KMS-11 (cell line): ENCODE measurements at regions not wholly inside any gene's neighbourhood (a gene's known extent, or its start where the extent isn't known, plus 50 kb on each side); places are given as distances from the start of the nearest gene placed in this dataset.

Experiments used
- H2AFZ ChIP-seq: fragments of 200-600 bp; sonication (generic); 2 replicates; pipeline ENCODE4 v1.6.1; 2016; ENCODE audit warnings: antibody characterized with exemption, mixed run types, low read depth
- H3K27ac ChIP-seq: fragments of 200-600 bp; sonication (generic); 2 replicates; pipeline ENCODE4 v1.6.1; 2016; ENCODE audit warnings: mild to moderate bottlenecking, mixed run types
- H3K27me3 ChIP-seq: fragments of 200-600 bp; sonication (generic); 2 replicates; pipeline ENCODE4 v1.6.1; 2017; ENCODE audit warnings: mild to moderate bottlenecking, low read depth, mixed run types, moderate library complexity; ENCODE audit not compliant: insufficient read depth
- H3K36me3 ChIP-seq: fragments of 200-600 bp; sonication (generic); 2 replicates; pipeline ENCODE4 v1.6.1; 2017; ENCODE audit warnings: mild to moderate bottlenecking, mixed run types; ENCODE audit not compliant: insufficient read depth
- H3K4me1 ChIP-seq: fragments of 200-600 bp; sonication (generic); 2 replicates; pipeline ENCODE4 v1.6.1; 2016; ENCODE audit warnings: mild to moderate bottlenecking, low read depth, mixed run types; ENCODE audit not compliant: poor library complexity, severe bottlenecking
- H3K4me2 ChIP-seq: fragments of 200-600 bp; sonication (generic); 2 replicates; pipeline ENCODE4 v1.7.0; 2016; ENCODE audit warnings: mild to moderate bottlenecking, mixed run types
- H3K4me3 ChIP-seq: fragments of 200-600 bp; sonication (generic); IDR thresholded peaks from 2 replicates; pipeline ENCODE4 v1.6.1; 2017; ENCODE audit warnings: low read depth, low read length, mixed read lengths; ENCODE audit not compliant: insufficient read depth
- H3K79me2 ChIP-seq: fragments of 200-600 bp; sonication (generic); 2 replicates; pipeline ENCODE4 v1.6.1; 2016; ENCODE audit warnings: low read depth, mixed run types; ENCODE audit not compliant: insufficient read depth
- H3K9ac ChIP-seq: fragments of 200-600 bp; sonication (generic); 2 replicates; pipeline ENCODE4 v1.6.1; 2016; ENCODE audit warnings: mild to moderate bottlenecking, mixed run types
- H4K20me1 ChIP-seq: fragments of 200-600 bp; sonication (generic); 2 replicates; pipeline ENCODE4 v1.6.1; 2016; ENCODE audit warnings: mild to moderate bottlenecking, mixed run types; ENCODE audit not compliant: insufficient read depth
- TF ChIP-seq, protein P1 (sequence below): fragments of 200-600 bp; sonication (generic); conservative IDR thresholded peaks from 2 replicates; pipeline ENCODE4 v1.6.1; 2017; ENCODE audit warnings: low read depth, mild to moderate bottlenecking, antibody characterized with exemption, low read length, moderate library complexity, mixed read lengths

DNA sequence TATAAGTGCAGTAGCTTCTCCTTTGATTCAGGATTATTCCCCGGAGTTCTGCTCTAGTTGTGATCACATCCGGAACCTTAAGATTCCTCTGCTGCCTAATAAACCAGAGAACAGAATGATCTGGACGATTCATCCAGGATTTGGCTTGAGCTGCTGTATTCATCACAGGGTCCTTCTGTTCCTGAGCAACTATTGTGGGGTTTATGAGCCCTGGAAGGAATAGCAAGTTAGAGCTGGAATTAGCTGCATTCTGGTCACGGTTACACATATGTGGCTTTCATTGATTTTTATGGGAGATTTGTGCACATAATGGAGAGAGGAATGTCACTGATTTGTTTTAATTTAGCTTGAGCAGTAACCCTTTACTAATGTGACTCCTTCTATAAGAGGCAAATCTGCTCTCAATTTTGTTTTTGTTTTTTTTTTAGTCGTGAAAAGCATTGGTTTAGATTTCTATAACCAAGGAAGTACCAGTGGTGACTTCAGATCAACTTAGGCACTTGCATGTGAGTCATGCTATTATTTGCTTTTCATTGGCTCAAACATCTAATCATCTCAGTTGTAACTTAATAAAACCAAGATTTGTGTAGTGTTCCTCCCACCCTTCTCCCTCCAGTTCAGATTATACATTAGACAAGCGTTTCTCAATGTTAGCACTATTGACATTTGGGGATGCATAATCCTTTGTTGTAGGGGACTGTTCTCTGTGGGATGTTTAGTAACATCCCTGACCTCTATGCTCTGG, 148.5 kb downstream of the OTOL1 start:
- Histone ChIP-seq H3K9ac (no peak overlapping the region), H4K20me1 (no peaks in the 10 kb centered on the region), H3K27me3 (no peaks in the 10 kb centered on the region), H2AFZ (no peak overlapping the region), H3K36me3 (no peaks in the 10 kb centered on the region), H3K79me2 (no peaks in the 10 kb centered on the region), H3K4me3 (no peak overlapping the region), H3K4me2 (no peak overlapping the region), H3K4me1 (no peaks in the 10 kb centered on the region), H3K27ac (no peak overlapping the region)
- TF ChIP-seq, protein P1, sequence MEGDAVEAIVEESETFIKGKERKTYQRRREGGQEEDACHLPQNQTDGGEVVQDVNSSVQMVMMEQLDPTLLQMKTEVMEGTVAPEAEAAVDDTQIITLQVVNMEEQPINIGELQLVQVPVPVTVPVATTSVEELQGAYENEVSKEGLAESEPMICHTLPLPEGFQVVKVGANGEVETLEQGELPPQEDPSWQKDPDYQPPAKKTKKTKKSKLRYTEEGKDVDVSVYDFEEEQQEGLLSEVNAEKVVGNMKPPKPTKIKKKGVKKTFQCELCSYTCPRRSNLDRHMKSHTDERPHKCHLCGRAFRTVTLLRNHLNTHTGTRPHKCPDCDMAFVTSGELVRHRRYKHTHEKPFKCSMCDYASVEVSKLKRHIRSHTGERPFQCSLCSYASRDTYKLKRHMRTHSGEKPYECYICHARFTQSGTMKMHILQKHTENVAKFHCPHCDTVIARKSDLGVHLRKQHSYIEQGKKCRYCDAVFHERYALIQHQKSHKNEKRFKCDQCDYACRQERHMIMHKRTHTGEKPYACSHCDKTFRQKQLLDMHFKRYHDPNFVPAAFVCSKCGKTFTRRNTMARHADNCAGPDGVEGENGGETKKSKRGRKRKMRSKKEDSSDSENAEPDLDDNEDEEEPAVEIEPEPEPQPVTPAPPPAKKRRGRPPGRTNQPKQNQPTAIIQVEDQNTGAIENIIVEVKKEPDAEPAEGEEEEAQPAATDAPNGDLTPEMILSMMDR = no peak

DNA sequence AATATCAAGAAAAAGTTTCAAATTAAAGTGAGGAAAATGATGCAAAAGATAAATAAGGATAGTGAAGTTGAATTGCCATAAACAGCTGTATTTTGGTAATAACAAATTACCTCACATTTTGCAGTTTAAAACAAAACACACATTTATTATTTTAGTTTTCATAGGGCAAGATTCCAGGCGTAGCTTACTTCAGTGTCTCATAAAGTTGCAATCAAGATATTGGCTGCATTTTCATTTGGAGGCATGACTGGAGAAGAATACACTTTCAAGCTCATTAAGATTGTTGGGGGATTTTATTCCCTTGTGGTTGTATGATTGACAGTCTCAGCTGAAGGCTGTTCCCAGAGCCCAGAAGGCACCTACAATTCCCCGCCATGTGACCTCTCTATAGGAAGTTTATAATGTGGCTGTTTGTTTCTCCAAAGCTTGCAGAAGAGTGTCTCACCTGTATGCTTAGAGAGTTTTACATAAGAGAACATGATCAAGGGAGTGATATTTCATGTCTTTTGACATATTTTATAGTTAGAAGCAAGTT, 151.4 kb downstream of the OTOL1 start:
- H4K20me1 ChIP-seq = no peaks in the 10 kb centered on the region
- no peaks in the 10 kb centered on the region for H3K27me3 ChIP-seq
- no peak overlapping the region for H3K9ac ChIP-seq
- no peak overlapping the region for H2AFZ ChIP-seq
- no peak overlapping the region for H3K4me2 ChIP-seq
- H3K4me3 ChIP-seq = no peak overlapping the region
- H3K4me1 ChIP-seq = no peaks in the 10 kb centered on the region
- H3K36me3 ChIP-seq = no peaks in the 10 kb centered on the region
- H3K79me2 ChIP-seq = no peaks in the 10 kb centered on the region
- TF ChIP-seq, protein P1 = no peak
- no peak overlapping the region for H3K27ac ChIP-seq

DNA sequence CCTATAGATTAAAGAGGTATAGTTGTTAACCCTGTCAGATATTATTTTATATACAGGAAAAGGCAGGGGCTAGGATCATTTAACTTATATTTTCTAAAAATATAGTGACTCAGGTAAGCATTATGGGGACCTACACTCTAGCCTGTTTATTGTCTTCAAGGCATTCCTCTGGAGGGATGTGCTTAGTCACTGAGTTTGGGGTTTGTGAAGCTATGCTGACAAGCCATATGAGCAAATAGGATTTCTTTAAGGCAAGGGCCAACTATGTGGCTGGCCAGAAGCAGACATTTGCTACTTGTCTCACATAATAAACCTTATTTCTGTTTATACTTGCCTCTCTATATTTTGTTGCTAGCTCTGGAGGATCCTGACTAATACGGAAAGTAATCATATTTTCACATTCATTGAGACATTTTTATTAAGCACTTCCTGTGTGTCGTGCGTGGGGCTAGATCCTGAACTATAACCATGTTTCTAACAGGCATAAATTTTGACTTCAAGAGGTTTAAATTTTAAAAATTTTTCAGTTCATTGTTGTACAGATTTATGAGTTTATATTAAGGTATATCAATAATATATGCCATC, 153.4 kb downstream of the OTOL1 start:
- Histone ChIP-seq H3K9ac (no peak overlapping the region), H3K27ac (no peak overlapping the region), H3K79me2 (no peaks in the 10 kb centered on the region), H4K20me1 (no peaks in the 10 kb centered on the region), H2AFZ (no peak overlapping the region), H3K4me1 (no peaks in the 10 kb centered on the region), H3K4me3 (no peak overlapping the region), H3K36me3 (no peaks in the 10 kb centered on the region), H3K27me3 (no peaks in the 10 kb centered on the region), H3K4me2 (no peak overlapping the region)
- TF ChIP-seq, protein P1 = no peak

DNA sequence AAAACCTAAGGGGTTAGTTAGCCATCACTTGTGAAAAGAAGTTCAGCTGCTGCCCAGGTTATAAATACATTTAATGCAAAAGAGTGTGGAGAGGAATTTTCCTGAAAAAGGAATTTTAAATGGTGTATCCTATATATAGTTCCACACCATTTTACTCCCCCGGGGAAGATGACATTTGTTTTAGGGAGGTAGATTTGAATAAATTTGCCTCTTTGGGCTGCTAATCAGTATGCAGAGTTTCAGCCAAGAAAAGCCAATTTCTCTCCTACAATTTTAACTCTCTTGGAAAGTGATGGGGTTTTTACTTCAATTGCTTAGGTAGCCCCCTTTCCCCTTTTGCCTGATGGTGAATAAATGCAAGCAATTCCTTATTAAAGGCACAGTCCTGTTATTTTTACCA, 161.2 kb downstream of the OTOL1 start:
- Histone ChIP-seq H3K36me3 (no peaks in the 10 kb centered on the region), H4K20me1 (no peaks in the 10 kb centered on the region), H3K27me3 (no peaks in the 10 kb centered on the region), H3K27ac (no peak overlapping the region), H3K79me2 (no peaks in the 10 kb centered on the region), H3K4me2 (no peak overlapping the region), H3K9ac (no peak overlapping the region), H3K4me1 (no peaks in the 10 kb centered on the region), H2AFZ (no peak overlapping the region), H3K4me3 (no peak overlapping the region)
- TF ChIP-seq, protein P1 = no peak
